Transverse colon (tissue), 4 donors: ENCODE measurements at regions not wholly inside any gene's neighbourhood (a gene's known extent, or its start where the extent isn't known, plus 50 kb on each side); places are given as distances from the start of the nearest gene placed in this dataset.

Experiments used
- DNase-seq: peaks from one replicate; pipeline ENCODE4 v3.0.0-alpha.2; 2019
- H3K27ac ChIP-seq, 4 donors: fragments of 200-600 bp; sonication (generic); 2 replicates each; pipeline ENCODE4 v1.5.1; 2016 to 2018; ENCODE audit warnings: inconsistent platforms in 4 of 4
- H3K27me3 ChIP-seq: fragments of 200-600 bp; sonication (generic); 2 replicates; pipeline ENCODE4 v1.5.1; 2017; ENCODE audit warnings: inconsistent platforms
- H3K36me3 ChIP-seq, 4 donors: fragments of 200-600 bp; sonication (generic); 2 replicates each; pipeline ENCODE4 v1.5.1; 2017 to 2019; ENCODE audit warnings: inconsistent platforms in 4 of 4
- H3K4me1 ChIP-seq, 4 donors: fragments of 200-600 bp; sonication (generic); 2 replicates each; pipeline ENCODE4 v1.5.1; 2017 to 2020; ENCODE audit warnings: inconsistent platforms in 4 of 4
- H3K4me3 ChIP-seq, 4 donors: fragments of 200-600 bp; sonication (generic); 1 replicate in 1 of 4; 2 replicates in 3 of 4; pipeline versions ENCODE4 v1.5.1 to v1.6.1; 2017 to 2019; ENCODE audit warnings: inconsistent platforms in 4 of 4
- H3K9me3 ChIP-seq, 2 donors: fragments of 200-600 bp; sonication (generic); 2 replicates each; pipeline ENCODE4 v1.5.1; 2017 to 2019; ENCODE audit warnings: inconsistent platforms in 2 of 2
- EP300 ChIP-seq: sonication (generic); formaldehyde crosslinking; IDR thresholded peaks from one replicate; pipeline ENCODE4 v1.6.1; 2017; ENCODE audit warnings: antibody characterized with exemption, low read depth
- POLR2A ChIP-seq: fragments of 450-650 bp; IDR thresholded peaks from one replicate; pipeline ENCODE4 v1.6.1; 2016; ENCODE audit warnings: antibody characterized with exemption, mild to moderate bottlenecking, moderate library complexity
- POLR2AphosphoS5 ChIP-seq, 3 donors: sonication (generic); formaldehyde crosslinking; IDR thresholded peaks; one replicate each; pipeline ENCODE4 v1.6.1; 2016; ENCODE audit warnings: antibody characterized with exemption in 3 of 3
- WGBS, 2 donors: methylation state at CpG; one replicate each; pipeline ENCODE4 v1.1.5; 2018; ENCODE audit warnings: low coverage in 1 of 2; 5-methylcytosine and 5-hydroxymethylcytosine counted together
- in situ Hi-C, 4 donors: fragments of 200-750 bp; cut with MboI; loops; one replicate each; pipeline versions ENCODE4 v1.15.0 to v1.15.1; 2017; ENCODE audit warnings: low sequenced_read_pairs in 3 of 4, low pct_ligation_motif_present in 1 of 4, low pct_unique_long_range_greater_than_20kb in 1 of 4
- intact Hi-C: fragments of 100-400 bp; cut with DNase I; formaldehyde crosslinking; loops from one replicate; pipeline ENCODE4 v1.15.1; 2023; ENCODE audit warnings: low total_unique reads
- TF ChIP-seq, protein P1 (sequence below), 5 experiments: fragments of 200-600 bp in 3 of 5; fragments of 450-650 bp in 2 of 5; sonication (generic) in 3 of 5; IDR thresholded peaks; 1 replicate in 2 of 5; 2 replicates in 3 of 5; pipeline ENCODE4 v1.5.1; 2016 to 2017; ENCODE audit warnings: antibody characterized with exemption in 5 of 5, inconsistent platforms in 3 of 5, mild to moderate bottlenecking in 2 of 5, moderate library complexity in 1 of 5

DNA sequence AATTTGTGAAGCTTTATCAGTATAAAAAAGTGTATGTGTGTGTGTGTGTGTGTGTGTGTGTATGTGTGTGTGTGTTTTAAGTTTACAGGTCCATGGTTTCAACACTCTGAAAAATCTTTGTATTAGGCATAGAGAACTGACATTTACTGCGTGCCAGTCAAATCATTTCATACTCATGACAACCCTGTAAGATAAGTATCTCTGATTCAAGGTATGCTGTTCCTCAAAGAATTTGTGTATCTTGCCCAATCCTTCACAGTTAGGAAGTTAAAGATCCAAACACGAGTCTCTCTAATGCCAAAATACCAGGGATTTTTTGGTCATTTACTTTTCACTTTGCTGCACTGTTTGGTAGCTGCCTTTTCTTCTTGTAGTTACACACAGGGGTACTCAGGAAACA lies 1121.3 kb upstream of the AUTS2 start:
- intact Hi-C loops: no loop called here
- no peaks in the 10 kb centered on the region for H3K4me1 ChIP-seq
- no peaks in the 10 kb centered on the region for H3K36me3 ChIP-seq
- H3K27ac ChIP-seq: no peak overlapping the region
- in situ Hi-C loops: loop anchor here in 1 of 4 donors (25.0 kb wide), 1 partner anchor 90 kb away; no protein-coding TSS in a partner anchor
- WGBS, 2 donors: 68 to 81% methylated on average over 2 of the region's 2 CpGs
- DNase-seq: no peak
- TF ChIP-seq EP300: no peak
- TF ChIP-seq POLR2AphosphoS5 (IDR thresholded peaks at IDR 0.05): no peak
- TF ChIP-seq, protein P1, sequence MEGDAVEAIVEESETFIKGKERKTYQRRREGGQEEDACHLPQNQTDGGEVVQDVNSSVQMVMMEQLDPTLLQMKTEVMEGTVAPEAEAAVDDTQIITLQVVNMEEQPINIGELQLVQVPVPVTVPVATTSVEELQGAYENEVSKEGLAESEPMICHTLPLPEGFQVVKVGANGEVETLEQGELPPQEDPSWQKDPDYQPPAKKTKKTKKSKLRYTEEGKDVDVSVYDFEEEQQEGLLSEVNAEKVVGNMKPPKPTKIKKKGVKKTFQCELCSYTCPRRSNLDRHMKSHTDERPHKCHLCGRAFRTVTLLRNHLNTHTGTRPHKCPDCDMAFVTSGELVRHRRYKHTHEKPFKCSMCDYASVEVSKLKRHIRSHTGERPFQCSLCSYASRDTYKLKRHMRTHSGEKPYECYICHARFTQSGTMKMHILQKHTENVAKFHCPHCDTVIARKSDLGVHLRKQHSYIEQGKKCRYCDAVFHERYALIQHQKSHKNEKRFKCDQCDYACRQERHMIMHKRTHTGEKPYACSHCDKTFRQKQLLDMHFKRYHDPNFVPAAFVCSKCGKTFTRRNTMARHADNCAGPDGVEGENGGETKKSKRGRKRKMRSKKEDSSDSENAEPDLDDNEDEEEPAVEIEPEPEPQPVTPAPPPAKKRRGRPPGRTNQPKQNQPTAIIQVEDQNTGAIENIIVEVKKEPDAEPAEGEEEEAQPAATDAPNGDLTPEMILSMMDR (IDR thresholded peaks at IDR 0.05): no peak
- TF ChIP-seq POLR2A: no peak
- H3K9me3 ChIP-seq: peaks cover 0 to 4% of the 10 kb centered on the region in 2 donors
- H3K27me3 ChIP-seq: no peaks in the 10 kb centered on the region
- H3K4me3 ChIP-seq: no peak overlapping the region

GRCh38 chr7:68478326-68478725 lies 1119.9 kb upstream of the AUTS2 start:
- no peaks in the 10 kb centered on the region for H3K36me3 ChIP-seq
- no peaks in the 10 kb centered on the region for H3K27me3 ChIP-seq
- WGBS, 2 donors: 11 to 14% methylated on average over 1 of the region's 1 CpG
- no peak for TF ChIP-seq EP300
- no peak for TF ChIP-seq POLR2AphosphoS5 (IDR thresholded peaks at IDR 0.05)
- TF ChIP-seq POLR2A: no peak
- TF ChIP-seq, protein P1 (IDR thresholded peaks at IDR 0.05): no peak
- peaks cover 0 to 4% of the 10 kb centered on the region in 2 donors for H3K9me3 ChIP-seq
- H3K4me3 ChIP-seq: no peak overlapping the region
- in situ Hi-C loops (loop anchor here in 1 of 4 donors (25.0 kb wide), 1 partner anchor 91 kb away; no protein-coding TSS in a partner anchor), intact Hi-C loops (no loop called here)
- H3K27ac ChIP-seq: no peak overlapping the region
- no peak for DNase-seq
- H3K4me1 ChIP-seq: no peaks in the 10 kb centered on the region

- 74 to 86% methylated on average over 4 to 5 of the region's 5 CpGs for WGBS, 2 donors
- H3K36me3 ChIP-seq: no peaks in the 10 kb centered on the region
- TF ChIP-seq POLR2AphosphoS5 (IDR thresholded peaks at IDR 0.05) (no peak), EP300 (no peak), POLR2A (no peak)
- TF ChIP-seq, protein P1 (IDR thresholded peaks at IDR 0.05): no peak
- H3K27me3 ChIP-seq: no peaks in the 10 kb centered on the region
- no peak overlapping the region for H3K4me3 ChIP-seq
- peaks cover 0 to 4% of the 10 kb centered on the region in 2 donors for H3K9me3 ChIP-seq
- intact Hi-C loops (no loop called here), in situ Hi-C loops (loop anchor here in 1 of 4 donors (25.0 kb wide), 1 partner anchor 95 kb away; no protein-coding TSS in a partner anchor)
- no peak for DNase-seq
- H3K27ac ChIP-seq: no peak overlapping the region
- H3K4me1 ChIP-seq: no peaks in the 10 kb centered on the region
These were observed 1115.5 kb upstream of the AUTS2 start for GRCh38 chr7:68482800-68483199.

GRCh38 chr7:68484731-68485130 lies 1113.5 kb upstream of the AUTS2 start:
- in situ Hi-C loops: loop anchor here in 1 of 4 donors (25.0 kb wide), 1 partner anchor 97 kb away; no protein-coding TSS in a partner anchor
- intact Hi-C loops: no loop called here
- WGBS, 2 donors: 88 to 100% methylated on average over 1 to 6 of the region's 6 CpGs

More at GRCh38 chr7:68484731-68485130, 1113.5 kb upstream of the AUTS2 start:
- Histone ChIP-seq H3K36me3 (no peaks in the 10 kb centered on the region), H3K9me3 (peaks cover 0 to 3% of the 10 kb centered on the region in 2 donors), H3K27ac (no peak overlapping the region), H3K4me3 (no peak overlapping the region), H3K27me3 (no peaks in the 10 kb centered on the region), H3K4me1 (no peaks in the 10 kb centered on the region)
- TF ChIP-seq POLR2A: no peak
- TF ChIP-seq EP300: no peak
- TF ChIP-seq POLR2AphosphoS5 (IDR thresholded peaks at IDR 0.05): no peak
- TF ChIP-seq, protein P1 (IDR thresholded peaks at IDR 0.05): no peak
- no peak for DNase-seq
